Neural cell (in vitro differentiated cells): ENCODE measurements at regions not wholly inside any gene's neighbourhood (a gene's known extent, or its start where the extent isn't known, plus 50 kb on each side); places are given as distances from the start of the nearest gene placed in this dataset.

Source experiments
- EP300 ChIP-seq: fragments of 450-650 bp; conservative IDR thresholded peaks from 2 replicates; pipeline ENCODE4 v1.6.1; 2014; ENCODE audit warnings: antibody characterized with exemption, mild to moderate bottlenecking, moderate library complexity; ENCODE audit not compliant: poor library complexity, severe bottlenecking
- MXI1 ChIP-seq: fragments of 450-650 bp; conservative IDR thresholded peaks from 2 replicates; pipeline ENCODE4 v1.6.1; 2014; ENCODE audit warnings: antibody characterized with exemption, mild to moderate bottlenecking; ENCODE audit not compliant: poor library complexity, severe bottlenecking
- POLR2AphosphoS5 ChIP-seq: IDR thresholded peaks from 2 replicates; pipeline ENCODE4 v1.6.1; 2012
- RAD21 ChIP-seq: fragments of 450-650 bp; conservative IDR thresholded peaks from 2 replicates; pipeline ENCODE4 v1.6.1; 2014; ENCODE audit warnings: antibody characterized with exemption, mild to moderate bottlenecking, moderate library complexity
- SMC3 ChIP-seq: fragments of 450-650 bp; conservative IDR thresholded peaks from 2 replicates; pipeline ENCODE4 v1.6.1; 2014; ENCODE audit warnings: antibody characterized with exemption, mild to moderate bottlenecking, moderate library complexity; ENCODE audit not compliant: poor library complexity
- TAF1 ChIP-seq: IDR thresholded peaks from 2 replicates; pipeline ENCODE4 v1.6.1; 2012; ENCODE audit warnings: low read depth
- TF ChIP-seq, protein P1 (sequence below): fragments of 450-650 bp; IDR thresholded peaks from 2 replicates; pipeline ENCODE4 v1.5.1; 2014; ENCODE audit warnings: antibody characterized with exemption, mild to moderate bottlenecking, moderate library complexity; ENCODE audit not compliant: poor library complexity, severe bottlenecking
- TF ChIP-seq, protein P2 (sequence below): IDR thresholded peaks from 2 replicates; pipeline ENCODE4 v1.6.1; 2012; ENCODE audit warnings: borderline replicate concordance

DNA sequence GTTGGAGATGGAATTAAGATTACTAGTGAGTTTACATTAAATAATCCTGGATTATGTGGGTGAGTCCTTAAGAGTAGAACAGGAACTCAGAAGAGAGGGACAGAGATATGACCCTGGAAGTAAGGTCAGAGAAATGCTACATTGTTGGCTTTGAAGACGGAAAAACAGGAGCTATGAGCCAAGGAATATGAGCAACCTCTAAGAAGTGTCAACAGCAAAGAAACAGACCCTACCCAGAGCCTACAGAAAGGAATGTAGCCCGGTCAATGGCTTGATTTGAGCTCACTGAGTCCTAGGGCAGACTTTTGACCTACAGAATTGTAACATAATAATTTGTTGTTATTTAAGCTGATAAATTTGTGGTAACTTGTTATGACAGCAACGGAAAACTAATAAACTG lies 304.9 kb downstream of the IPMK start:
- TF ChIP-seq, protein P1, sequence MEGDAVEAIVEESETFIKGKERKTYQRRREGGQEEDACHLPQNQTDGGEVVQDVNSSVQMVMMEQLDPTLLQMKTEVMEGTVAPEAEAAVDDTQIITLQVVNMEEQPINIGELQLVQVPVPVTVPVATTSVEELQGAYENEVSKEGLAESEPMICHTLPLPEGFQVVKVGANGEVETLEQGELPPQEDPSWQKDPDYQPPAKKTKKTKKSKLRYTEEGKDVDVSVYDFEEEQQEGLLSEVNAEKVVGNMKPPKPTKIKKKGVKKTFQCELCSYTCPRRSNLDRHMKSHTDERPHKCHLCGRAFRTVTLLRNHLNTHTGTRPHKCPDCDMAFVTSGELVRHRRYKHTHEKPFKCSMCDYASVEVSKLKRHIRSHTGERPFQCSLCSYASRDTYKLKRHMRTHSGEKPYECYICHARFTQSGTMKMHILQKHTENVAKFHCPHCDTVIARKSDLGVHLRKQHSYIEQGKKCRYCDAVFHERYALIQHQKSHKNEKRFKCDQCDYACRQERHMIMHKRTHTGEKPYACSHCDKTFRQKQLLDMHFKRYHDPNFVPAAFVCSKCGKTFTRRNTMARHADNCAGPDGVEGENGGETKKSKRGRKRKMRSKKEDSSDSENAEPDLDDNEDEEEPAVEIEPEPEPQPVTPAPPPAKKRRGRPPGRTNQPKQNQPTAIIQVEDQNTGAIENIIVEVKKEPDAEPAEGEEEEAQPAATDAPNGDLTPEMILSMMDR = no peak
- TF ChIP-seq MXI1 (no peak), TAF1 (no peak), POLR2AphosphoS5 (no peak), RAD21 (no peak), EP300 (no peak), SMC3 (no peak)
- TF ChIP-seq, protein P2, sequence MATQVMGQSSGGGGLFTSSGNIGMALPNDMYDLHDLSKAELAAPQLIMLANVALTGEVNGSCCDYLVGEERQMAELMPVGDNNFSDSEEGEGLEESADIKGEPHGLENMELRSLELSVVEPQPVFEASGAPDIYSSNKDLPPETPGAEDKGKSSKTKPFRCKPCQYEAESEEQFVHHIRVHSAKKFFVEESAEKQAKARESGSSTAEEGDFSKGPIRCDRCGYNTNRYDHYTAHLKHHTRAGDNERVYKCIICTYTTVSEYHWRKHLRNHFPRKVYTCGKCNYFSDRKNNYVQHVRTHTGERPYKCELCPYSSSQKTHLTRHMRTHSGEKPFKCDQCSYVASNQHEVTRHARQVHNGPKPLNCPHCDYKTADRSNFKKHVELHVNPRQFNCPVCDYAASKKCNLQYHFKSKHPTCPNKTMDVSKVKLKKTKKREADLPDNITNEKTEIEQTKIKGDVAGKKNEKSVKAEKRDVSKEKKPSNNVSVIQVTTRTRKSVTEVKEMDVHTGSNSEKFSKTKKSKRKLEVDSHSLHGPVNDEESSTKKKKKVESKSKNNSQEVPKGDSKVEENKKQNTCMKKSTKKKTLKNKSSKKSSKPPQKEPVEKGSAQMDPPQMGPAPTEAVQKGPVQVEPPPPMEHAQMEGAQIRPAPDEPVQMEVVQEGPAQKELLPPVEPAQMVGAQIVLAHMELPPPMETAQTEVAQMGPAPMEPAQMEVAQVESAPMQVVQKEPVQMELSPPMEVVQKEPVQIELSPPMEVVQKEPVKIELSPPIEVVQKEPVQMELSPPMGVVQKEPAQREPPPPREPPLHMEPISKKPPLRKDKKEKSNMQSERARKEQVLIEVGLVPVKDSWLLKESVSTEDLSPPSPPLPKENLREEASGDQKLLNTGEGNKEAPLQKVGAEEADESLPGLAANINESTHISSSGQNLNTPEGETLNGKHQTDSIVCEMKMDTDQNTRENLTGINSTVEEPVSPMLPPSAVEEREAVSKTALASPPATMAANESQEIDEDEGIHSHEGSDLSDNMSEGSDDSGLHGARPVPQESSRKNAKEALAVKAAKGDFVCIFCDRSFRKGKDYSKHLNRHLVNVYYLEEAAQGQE = no peak
